NCI-H2107 (cell line): ENCODE measurements at regions not wholly inside any gene's neighbourhood (a gene's known extent, or its start where the extent isn't known, plus 50 kb on each side); places are given as distances from the start of the nearest gene placed in this dataset.
"Not testable (repeated sequence)": the region's sequence is repeated elsewhere in the genome, so short reads cannot be mapped to it uniquely, and the experiment has no call there.

Experiments used
- DNase-seq: peaks from one replicate; lab custom pipeline; 2025; lab: John Stamatoyannopoulos, UW

GRCh38 chr17:68141050-68141449 is 105.5 kb downstream of the KPNA2 start:
- DNase-seq, result no peak

- no peak for DNase-seq
Measured at GRCh38 chr17:68142595-68142994, 105.2 kb upstream of the AMZ2 start.

- DNase-seq, result no peak
Measured at GRCh38 chr17:68143425-68143824, 104.4 kb upstream of the AMZ2 start.

- no peak for DNase-seq
Measured at GRCh38 chr17:68145088-68145487, 102.8 kb upstream of the AMZ2 start.

- DNase-seq, result no peak
Measured at GRCh38 chr17:68148936-68149335, 98.9 kb upstream of the AMZ2 start.

GRCh38 chr17:68152161-68152571 is 95.7 kb upstream of the AMZ2 start:
- no peak for DNase-seq

GRCh38 chr17:68155692-68156091 is 92.2 kb upstream of the AMZ2 start:
- DNase-seq, result no peak

GRCh38 chr17:68161644-68162428 is 86.0 kb upstream of the AMZ2 start:
- no peak for DNase-seq

- not testable (repeated sequence) for DNase-seq
Measured at GRCh38 chr17:68168273-68169164, 79.3 kb upstream of the AMZ2 start.

- DNase-seq, result not testable (repeated sequence)
Measured at GRCh38 chr17:68169165-68169821, 78.5 kb upstream of the AMZ2 start.

GRCh38 chr17:68169840-68170239 is 78.0 kb upstream of the AMZ2 start:
- no peak for DNase-seq

GRCh38 chr17:68170246-68170645 is 77.6 kb upstream of the AMZ2 start:
- DNase-seq, result no peak

- peak; percentile 31 for DNase-seq
Measured at GRCh38 chr17:68172461-68172954, 75.3 kb upstream of the AMZ2 start.

GRCh38 chr17:68175416-68175815 is 72.4 kb upstream of the AMZ2 start:
- no peak for DNase-seq

GRCh38 chr17:68175905-68176304 is 71.9 kb upstream of the AMZ2 start:
- DNase-seq, result no peak

GRCh38 chr17:68176718-68177117 is 71.1 kb upstream of the AMZ2 start:
- no peak for DNase-seq

- DNase-seq, result no peak
Measured at GRCh38 chr17:68178831-68179230, 69.0 kb upstream of the AMZ2 start.

GRCh38 chr17:68179236-68179925 is 68.5 kb upstream of the AMZ2 start:
- DNase-seq, result no peak

- DNase-seq, result no peak
Measured at GRCh38 chr17:68179926-68180285, 67.9 kb upstream of the AMZ2 start.

- no peak for DNase-seq
Measured at GRCh38 chr17:68182011-68182306, 65.9 kb upstream of the AMZ2 start.

- DNase-seq, result no peak
Measured at GRCh38 chr17:68182940-68183551, 64.8 kb upstream of the AMZ2 start.

- no peak for DNase-seq
Measured at GRCh38 chr17:68184141-68184571, 63.7 kb upstream of the AMZ2 start.
